ENCODE measurements at regions not wholly inside any gene's neighbourhood (a gene's known extent, or its start where the extent isn't known, plus 50 kb on each side); places are given as distances from the start of the nearest gene placed in this dataset.

- TF ChIP-seq, protein P1, sequence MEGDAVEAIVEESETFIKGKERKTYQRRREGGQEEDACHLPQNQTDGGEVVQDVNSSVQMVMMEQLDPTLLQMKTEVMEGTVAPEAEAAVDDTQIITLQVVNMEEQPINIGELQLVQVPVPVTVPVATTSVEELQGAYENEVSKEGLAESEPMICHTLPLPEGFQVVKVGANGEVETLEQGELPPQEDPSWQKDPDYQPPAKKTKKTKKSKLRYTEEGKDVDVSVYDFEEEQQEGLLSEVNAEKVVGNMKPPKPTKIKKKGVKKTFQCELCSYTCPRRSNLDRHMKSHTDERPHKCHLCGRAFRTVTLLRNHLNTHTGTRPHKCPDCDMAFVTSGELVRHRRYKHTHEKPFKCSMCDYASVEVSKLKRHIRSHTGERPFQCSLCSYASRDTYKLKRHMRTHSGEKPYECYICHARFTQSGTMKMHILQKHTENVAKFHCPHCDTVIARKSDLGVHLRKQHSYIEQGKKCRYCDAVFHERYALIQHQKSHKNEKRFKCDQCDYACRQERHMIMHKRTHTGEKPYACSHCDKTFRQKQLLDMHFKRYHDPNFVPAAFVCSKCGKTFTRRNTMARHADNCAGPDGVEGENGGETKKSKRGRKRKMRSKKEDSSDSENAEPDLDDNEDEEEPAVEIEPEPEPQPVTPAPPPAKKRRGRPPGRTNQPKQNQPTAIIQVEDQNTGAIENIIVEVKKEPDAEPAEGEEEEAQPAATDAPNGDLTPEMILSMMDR (conservative IDR thresholded peaks at IDR 0.05), result no peak
- Mint-ChIP-seq H3K27me3 (ENCODE audit: insufficient read depth) (no peaks in the 10 kb centered on the region), H3K4me3 (no peak overlapping the region)
These were observed 428.5 kb downstream of the FAM181B start for GRCh38 chr11:82305123-82305522.

GRCh38 chr11:82303671-82304070 is 430.0 kb downstream of the FAM181B start:
- TF ChIP-seq, protein P1 (conservative IDR thresholded peaks at IDR 0.05), result no peak
- H3K4me1 Mint-ChIP-seq, result no peaks in the 10 kb centered on the region
- Histone ChIP-seq H3K27me3 (ENCODE audit: control insufficient read depth, insufficient read depth, low read length, poor library complexity, severe bottlenecking) (no peaks in the 10 kb centered on the region), H3K36me3 (ENCODE audit: control insufficient read depth, insufficient read depth, low read length) (no peaks in the 10 kb centered on the region), H3K27ac (ENCODE audit: low read depth, low read length) (no peak overlapping the region), H3K4me1 (ENCODE audit: control insufficient read depth, insufficient read depth, low read length) (no peaks in the 10 kb centered on the region), H3K9ac (ENCODE audit: extremely low read depth, low read length, poor library complexity, severe bottlenecking) (no peak overlapping the region), H3K9me3 (ENCODE audit: control insufficient read depth, low read length) (no peaks in the 10 kb centered on the region), H3K4me3 (ENCODE audit: low read length) (no peak overlapping the region)
- H3K9me3 Mint-ChIP-seq, result no peaks in the 10 kb centered on the region
- no peaks in the 10 kb centered on the region for H3K36me3 Mint-ChIP-seq (ENCODE audit: low read depth)
- H3K4me3 Mint-ChIP-seq, result no peak overlapping the region
- H3K27ac Mint-ChIP-seq, result no peak overlapping the region
- H3K27me3 Mint-ChIP-seq (ENCODE audit: insufficient read depth), result no peaks in the 10 kb centered on the region
- DNase-seq, result no peak

More at GRCh38 chr11:82305123-82305522, 428.5 kb downstream of the FAM181B start:
- no peaks in the 10 kb centered on the region for H3K4me1 Mint-ChIP-seq
- H3K9me3 Mint-ChIP-seq, result no peaks in the 10 kb centered on the region
- WGBS, 2 experiments (ENCODE audit: insufficient coverage in 1 of 2, insufficient read length in 1 of 2), result 100% methylated on average over 1 of the region's 1 CpG
- Histone ChIP-seq H3K27ac (ENCODE audit: low read depth, low read length) (no peak overlapping the region), H3K36me3 (ENCODE audit: control insufficient read depth, insufficient read depth, low read length) (no peaks in the 10 kb centered on the region), H3K27me3 (ENCODE audit: control insufficient read depth, insufficient read depth, low read length, poor library complexity, severe bottlenecking) (no peaks in the 10 kb centered on the region), H3K4me1 (ENCODE audit: control insufficient read depth, insufficient read depth, low read length) (no peaks in the 10 kb centered on the region), H3K9ac (ENCODE audit: extremely low read depth, low read length, poor library complexity, severe bottlenecking) (no peak overlapping the region), H3K4me3 (ENCODE audit: low read length) (no peak overlapping the region), H3K9me3 (ENCODE audit: control insufficient read depth, low read length) (no peaks in the 10 kb centered on the region)
- no peak for DNase-seq
- H3K36me3 Mint-ChIP-seq (ENCODE audit: low read depth), result no peaks in the 10 kb centered on the region
- no peak overlapping the region for H3K27ac Mint-ChIP-seq

DNA sequence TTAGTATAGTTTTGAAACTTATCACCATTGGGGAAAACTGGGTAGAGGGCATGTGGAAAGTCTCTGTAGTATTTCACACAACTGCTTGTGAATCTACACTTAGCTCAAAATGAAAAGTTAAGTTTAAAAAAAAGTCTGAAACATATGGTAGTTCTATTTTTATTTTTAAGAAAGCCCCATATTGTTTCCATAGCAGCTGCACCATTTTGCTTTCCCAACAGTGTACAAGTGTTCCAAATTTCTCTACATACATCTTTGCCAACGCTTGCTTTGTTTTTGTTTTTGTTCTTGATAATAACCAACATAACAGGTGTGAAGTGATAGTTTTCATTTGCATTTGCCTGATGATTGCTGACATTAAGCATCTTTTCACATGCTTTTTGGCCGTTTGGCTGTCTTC is 445.2 kb downstream of the FAM181B start:
- H3K27ac Mint-ChIP-seq, result no peak overlapping the region
- TF ChIP-seq, protein P1 (conservative IDR thresholded peaks at IDR 0.05), result no peak
- H3K4me1 Mint-ChIP-seq, result peaks cover 4% of the 10 kb centered on the region
- Histone ChIP-seq H3K4me1 (ENCODE audit: control insufficient read depth, insufficient read depth, low read length) (no peaks in the 10 kb centered on the region), H3K27ac (ENCODE audit: low read depth, low read length) (no peak overlapping the region), H3K9ac (ENCODE audit: extremely low read depth, low read length, poor library complexity, severe bottlenecking) (no peak overlapping the region), H3K9me3 (ENCODE audit: control insufficient read depth, low read length) (no peaks in the 10 kb centered on the region), H3K36me3 (ENCODE audit: control insufficient read depth, insufficient read depth, low read length) (no peaks in the 10 kb centered on the region), H3K27me3 (ENCODE audit: control insufficient read depth, insufficient read depth, low read length, poor library complexity, severe bottlenecking) (peaks cover 22% of the 10 kb centered on the region), H3K4me3 (ENCODE audit: low read length) (no peak overlapping the region)
- peaks cover 14% of the 10 kb centered on the region for H3K27me3 Mint-ChIP-seq (ENCODE audit: insufficient read depth)
- DNase-seq, result no peak
- H3K9me3 Mint-ChIP-seq, result peaks cover 3% of the 10 kb centered on the region
- WGBS, 2 experiments (ENCODE audit: insufficient coverage in 1 of 2, insufficient read length in 1 of 2), result 74% methylated on average over 2 of the region's 2 CpGs; no CpG with 5 or more reads in 1 of the 2 experiments
- H3K4me3 Mint-ChIP-seq, result no peak overlapping the region
- no peaks in the 10 kb centered on the region for H3K36me3 Mint-ChIP-seq (ENCODE audit: low read depth)

Measured in endodermal cell (in vitro differentiated cells).